ENCODE measurements at regions not wholly inside any gene's neighbourhood (a gene's known extent, or its start where the extent isn't known, plus 50 kb on each side); places are given as distances from the start of the nearest gene placed in this dataset.

DNA sequence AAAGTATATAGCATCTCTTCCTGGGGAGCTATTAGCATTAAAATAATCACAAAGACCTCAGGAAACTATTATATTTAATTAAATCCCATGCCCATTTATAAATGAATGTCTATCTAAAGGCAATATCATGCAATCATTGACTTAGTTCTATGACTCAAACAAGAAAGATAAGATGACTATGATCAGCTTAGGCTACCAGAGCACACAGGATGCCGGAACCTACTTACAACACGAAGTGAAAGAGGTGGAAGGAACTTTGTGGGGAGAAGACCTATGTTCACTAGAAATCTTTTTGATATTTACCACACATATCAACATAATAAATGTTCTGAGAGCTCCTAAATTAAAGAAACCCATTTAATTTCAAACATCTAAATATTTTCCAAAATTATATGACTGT lies 344.2 kb upstream of the CYLC2 start:
- TF ChIP-seq POLR2AphosphoS5 (IDR thresholded peaks at IDR 0.05; ENCODE audit: borderline replicate concordance, low read depth, low read length) (no peak), EZH2 (IDR thresholded peaks at IDR 0.05) (no peak)

Data from SK-N-MC (cell line).